Activated CD4-positive, alpha-beta T cell treated with anti-CD3 and anti-CD28 coated beads for 48 hours (primary cell): ENCODE measurements at regions not wholly inside any gene's neighbourhood (a gene's known extent, or its start where the extent isn't known, plus 50 kb on each side); places are given as distances from the start of the nearest gene placed in this dataset.
"Not testable (repeated sequence)": the region's sequence is repeated elsewhere in the genome, so short reads cannot be mapped to it uniquely, and the experiment has no call there.

Experiments
- DNase-seq: peaks from one replicate; pipeline ENCODE4 v3.0.0-alpha.2; 2020

GRCh38 chr3:143175940-143176894 is 56.6 kb downstream of the CHST2 start:
- DNase-seq = not testable (repeated sequence)

- not testable (repeated sequence) for DNase-seq
Measured at GRCh38 chr3:143177965-143178364, 58.4 kb downstream of the CHST2 start.

GRCh38 chr3:143178775-143179548 is 59.4 kb downstream of the CHST2 start:
- not testable (repeated sequence) for DNase-seq

GRCh38 chr3:143179603-143180002 is 60.0 kb downstream of the CHST2 start:
- DNase-seq = no peak

GRCh38 chr3:143180860-143181259 is 61.3 kb downstream of the CHST2 start:
- DNase-seq = not testable (repeated sequence)

GRCh38 chr3:143181977-143182376 is 62.4 kb downstream of the CHST2 start:
- not testable (repeated sequence) for DNase-seq

GRCh38 chr3:143182866-143183664 is 63.5 kb downstream of the CHST2 start:
- no peak for DNase-seq

- DNase-seq = no peak
Measured at GRCh38 chr3:143183665-143183964, 64.0 kb downstream of the CHST2 start.

GRCh38 chr3:143184099-143184498 is 64.5 kb downstream of the CHST2 start:
- DNase-seq = no peak

GRCh38 chr3:143185401-143185800 is 65.8 kb downstream of the CHST2 start:
- no peak for DNase-seq

- no peak for DNase-seq
Measured at GRCh38 chr3:143187111-143187510, 67.5 kb downstream of the CHST2 start.

GRCh38 chr3:143188881-143189280 is 69.3 kb downstream of the CHST2 start:
- no peak for DNase-seq

- no peak for DNase-seq
Measured at GRCh38 chr3:143190101-143190500, 70.5 kb downstream of the CHST2 start.

GRCh38 chr3:143192193-143192592 is 72.6 kb downstream of the CHST2 start:
- DNase-seq = no peak

GRCh38 chr3:143200001-143200924 is 80.7 kb downstream of the CHST2 start:
- no peak for DNase-seq

GRCh38 chr3:143201045-143201444 is 81.5 kb downstream of the CHST2 start:
- no peak for DNase-seq

GRCh38 chr3:143201870-143202752 is 82.5 kb downstream of the CHST2 start:
- DNase-seq = no peak

- DNase-seq = no peak
Measured at GRCh38 chr3:143203142-143203541, 83.6 kb downstream of the CHST2 start.

- no peak for DNase-seq
Measured at GRCh38 chr3:143203848-143204247, 84.3 kb downstream of the CHST2 start.

GRCh38 chr3:143206955-143207337 is 87.4 kb downstream of the CHST2 start:
- no peak for DNase-seq
